ENCODE measurements at regions not wholly inside any gene's neighbourhood (a gene's known extent, or its start where the extent isn't known, plus 50 kb on each side); places are given as distances from the start of the nearest gene placed in this dataset.
"Not testable (repeated sequence)": the region's sequence is repeated elsewhere in the genome, so short reads cannot be mapped to it uniquely, and the experiment has no call there.

DNA sequence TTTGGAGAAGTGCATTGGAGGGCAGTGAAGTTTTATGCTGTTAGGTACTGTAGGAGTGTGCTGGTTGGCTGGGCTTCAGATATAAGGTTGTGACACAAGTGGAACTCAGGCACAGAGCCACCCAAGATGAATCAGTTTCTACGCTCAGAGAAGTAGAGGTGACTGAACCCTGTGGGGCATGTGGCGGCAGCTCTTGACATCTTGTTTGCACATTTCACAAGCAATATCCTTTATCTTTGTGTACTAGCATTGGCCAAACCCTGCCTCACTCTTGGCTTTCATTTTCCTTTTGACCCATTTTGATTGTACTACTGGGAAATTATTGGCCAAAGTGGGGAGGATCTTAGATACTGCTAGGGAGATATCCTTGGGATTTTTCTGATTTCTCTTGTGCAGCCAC, 110.0 kb downstream of the PSAT1 start:
- TF ChIP-seq, protein P1, sequence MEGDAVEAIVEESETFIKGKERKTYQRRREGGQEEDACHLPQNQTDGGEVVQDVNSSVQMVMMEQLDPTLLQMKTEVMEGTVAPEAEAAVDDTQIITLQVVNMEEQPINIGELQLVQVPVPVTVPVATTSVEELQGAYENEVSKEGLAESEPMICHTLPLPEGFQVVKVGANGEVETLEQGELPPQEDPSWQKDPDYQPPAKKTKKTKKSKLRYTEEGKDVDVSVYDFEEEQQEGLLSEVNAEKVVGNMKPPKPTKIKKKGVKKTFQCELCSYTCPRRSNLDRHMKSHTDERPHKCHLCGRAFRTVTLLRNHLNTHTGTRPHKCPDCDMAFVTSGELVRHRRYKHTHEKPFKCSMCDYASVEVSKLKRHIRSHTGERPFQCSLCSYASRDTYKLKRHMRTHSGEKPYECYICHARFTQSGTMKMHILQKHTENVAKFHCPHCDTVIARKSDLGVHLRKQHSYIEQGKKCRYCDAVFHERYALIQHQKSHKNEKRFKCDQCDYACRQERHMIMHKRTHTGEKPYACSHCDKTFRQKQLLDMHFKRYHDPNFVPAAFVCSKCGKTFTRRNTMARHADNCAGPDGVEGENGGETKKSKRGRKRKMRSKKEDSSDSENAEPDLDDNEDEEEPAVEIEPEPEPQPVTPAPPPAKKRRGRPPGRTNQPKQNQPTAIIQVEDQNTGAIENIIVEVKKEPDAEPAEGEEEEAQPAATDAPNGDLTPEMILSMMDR (IDR thresholded peaks at IDR 0.05; ENCODE audit: low read depth, low read length, missing control alignments) = no peak

DNA sequence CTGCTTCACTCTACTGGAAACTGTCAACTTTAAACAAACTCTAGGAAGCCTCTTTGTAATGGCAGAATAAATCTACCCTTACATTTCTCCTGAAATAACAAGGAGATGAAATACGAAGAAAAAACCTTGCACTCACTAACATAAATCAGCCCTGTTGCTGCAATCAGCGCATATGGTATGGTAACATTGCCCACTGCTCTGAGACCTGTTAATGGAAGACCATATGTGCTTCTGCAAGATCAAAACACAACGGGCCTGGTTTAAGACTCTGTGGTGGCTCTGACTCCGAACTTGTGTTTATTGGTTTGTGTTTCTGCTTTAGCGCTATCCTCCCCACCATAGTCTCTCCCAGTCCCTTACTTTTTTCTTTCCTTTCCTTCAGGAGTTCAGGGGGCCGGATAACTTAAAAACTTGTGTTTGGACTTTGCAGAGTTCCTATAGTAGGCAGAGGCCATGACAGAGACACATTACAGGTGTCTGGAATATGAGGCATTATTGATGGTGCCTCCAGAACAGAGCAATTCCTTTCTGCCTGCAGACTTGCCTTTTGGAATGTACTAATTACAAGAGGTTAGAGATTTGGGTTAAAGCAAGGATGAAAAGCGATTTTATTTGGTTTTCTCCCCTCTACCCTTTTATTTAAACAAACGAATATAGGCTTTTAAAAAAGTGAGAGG, 110.8 kb downstream of the PSAT1 start:
- no peak for DNase-seq
- in situ Hi-C loops (cut with HindIII; ENCODE audit: low pct_ligation_motif_present, low sequenced_read_pairs) = no loop called here
- Histone ChIP-seq H3K27ac (no peak overlapping the region), H3K4me3 (ENCODE audit: low read depth, low read length) (no peak overlapping the region), H3K36me3 (replicated peaks) (no peaks in the 10 kb centered on the region), H3K27me3 (replicated peaks) (no peaks in the 10 kb centered on the region)
- TF ChIP-seq, protein P1 (IDR thresholded peaks at IDR 0.05; ENCODE audit: low read depth, low read length, missing control alignments) = no peak

More for the DNA sequence above, 110.0 kb downstream of the PSAT1 start:
- no peaks in the 10 kb centered on the region for H3K36me3 ChIP-seq (replicated peaks)
- no peak overlapping the region for H3K4me3 ChIP-seq (ENCODE audit: low read depth, low read length)
- no peaks in the 10 kb centered on the region for H3K27me3 ChIP-seq (replicated peaks)
- DNase-seq = no peak
- in situ Hi-C loops (cut with HindIII; ENCODE audit: low pct_ligation_motif_present, low sequenced_read_pairs) = no loop called here
- no peak overlapping the region for H3K27ac ChIP-seq

DNA sequence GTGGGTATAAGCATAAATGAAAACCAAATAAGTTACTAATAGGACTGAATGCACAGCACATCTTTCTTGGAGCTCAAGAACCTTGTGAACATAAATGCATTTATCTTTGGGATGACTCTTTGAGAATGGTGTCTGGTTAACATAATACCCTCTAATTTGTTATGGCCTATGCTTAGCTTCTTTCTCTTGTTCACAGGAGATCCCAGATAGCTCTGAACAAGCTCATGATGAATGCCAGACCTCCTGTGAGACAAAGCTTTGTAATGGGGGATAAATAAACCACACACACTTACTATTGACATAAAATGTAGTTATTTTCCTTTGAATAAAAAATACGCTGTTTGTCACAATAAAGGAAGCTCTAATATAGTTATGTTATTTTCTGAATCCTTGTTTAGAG, 111.5 kb downstream of the PSAT1 start:
- TF ChIP-seq, protein P1 (IDR thresholded peaks at IDR 0.05; ENCODE audit: low read depth, low read length, missing control alignments) = no peak

DNA sequence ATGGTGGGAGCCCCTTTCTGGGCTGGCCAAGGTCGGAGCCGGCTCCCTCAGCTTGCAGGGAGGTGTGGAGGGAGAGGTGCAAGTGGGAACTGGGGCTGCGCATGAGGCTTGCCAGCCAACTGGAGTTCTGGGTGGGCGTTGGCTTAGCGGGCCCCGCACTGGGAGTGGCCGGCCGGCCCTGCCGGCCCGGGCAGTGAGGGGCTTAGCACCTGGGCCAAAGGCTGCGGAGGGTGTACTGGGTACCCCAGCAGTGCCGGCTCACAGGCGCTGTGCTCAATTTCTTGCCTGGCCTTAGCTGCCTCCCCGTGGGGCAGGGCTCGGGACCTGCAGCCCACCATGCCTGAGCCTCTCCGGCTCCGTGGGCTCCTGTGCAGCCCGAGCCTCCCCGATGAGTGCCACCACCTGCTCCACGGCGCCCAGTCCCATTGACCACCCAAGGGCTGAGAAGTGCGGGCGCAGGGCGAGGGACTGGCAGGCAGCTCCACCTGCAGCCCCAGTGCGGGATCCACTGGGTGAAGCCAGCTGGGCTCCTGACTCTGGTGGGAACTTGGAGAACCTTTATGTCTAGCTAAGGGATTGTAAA, 113.1 kb downstream of the PSAT1 start:
- H3K27ac ChIP-seq; in situ Hi-C loops (cut with HindIII; ENCODE audit: low pct_ligation_motif_present, low sequenced_read_pairs); H3K36me3 ChIP-seq (replicated peaks): not testable (repeated sequence)

More for the DNA sequence above, 111.5 kb downstream of the PSAT1 start:
- in situ Hi-C loops (cut with HindIII; ENCODE audit: low pct_ligation_motif_present, low sequenced_read_pairs) = no loop called here
- Histone ChIP-seq H3K4me3 (ENCODE audit: low read depth, low read length) (no peak overlapping the region), H3K27ac (no peak overlapping the region), H3K27me3 (replicated peaks) (no peaks in the 10 kb centered on the region), H3K36me3 (replicated peaks) (no peaks in the 10 kb centered on the region)
- DNase-seq = no peak

DNA sequence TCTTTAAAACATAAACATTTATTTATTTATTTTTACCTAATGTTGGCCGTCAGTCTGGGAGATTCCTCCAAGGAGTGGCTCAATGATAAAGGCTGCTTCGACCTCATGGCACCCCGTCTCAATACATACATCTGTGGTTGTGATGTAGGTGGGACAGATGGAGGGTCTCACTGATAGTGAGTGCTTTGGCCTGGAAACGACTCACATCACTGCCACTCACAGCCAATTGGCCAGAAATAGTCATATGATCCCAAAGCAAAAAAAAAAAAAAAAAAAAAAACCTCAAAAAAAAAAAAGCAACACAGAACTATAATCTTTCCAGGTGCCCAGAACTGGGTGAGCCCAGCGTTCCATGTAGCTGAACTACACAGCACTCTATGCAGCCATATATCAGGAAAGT, 125.4 kb downstream of the PSAT1 start:
- Histone ChIP-seq H3K36me3 (replicated peaks) (no peaks in the 10 kb centered on the region), H3K27ac (no peak overlapping the region), H3K27me3 (replicated peaks) (no peaks in the 10 kb centered on the region), H3K4me3 (ENCODE audit: low read depth, low read length) (no peak overlapping the region)
- DNase-seq = no peak
- TF ChIP-seq, protein P1 (IDR thresholded peaks at IDR 0.05; ENCODE audit: low read depth, low read length, missing control alignments) = no peak
- in situ Hi-C loops (cut with HindIII; ENCODE audit: low pct_ligation_motif_present, low sequenced_read_pairs) = no loop called here

More for the DNA sequence above, 113.1 kb downstream of the PSAT1 start:
- DNase-seq; H3K4me3 ChIP-seq (ENCODE audit: low read depth, low read length); H3K27me3 ChIP-seq (replicated peaks): not testable (repeated sequence)

DNA sequence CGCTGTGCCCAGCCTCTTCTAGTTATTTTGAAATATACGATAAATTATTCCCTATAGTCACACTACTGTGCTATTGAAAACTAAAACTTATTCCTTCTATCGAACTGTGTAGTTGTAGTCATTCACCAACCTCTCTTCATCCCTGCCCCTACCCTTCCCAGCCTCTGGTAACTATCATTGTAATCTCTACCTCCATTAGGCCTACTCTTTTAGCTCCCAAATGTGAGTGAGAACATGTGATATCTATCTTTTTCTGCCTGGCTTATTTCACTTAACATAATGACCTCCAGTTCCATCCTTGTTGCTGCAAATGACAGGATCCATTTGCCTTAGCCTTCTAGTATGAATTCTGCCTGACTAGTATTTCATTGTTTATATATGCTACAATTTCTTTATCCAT, 127.4 kb downstream of the PSAT1 start:
- H3K36me3 ChIP-seq (replicated peaks) = no peaks in the 10 kb centered on the region
- TF ChIP-seq, protein P1 (IDR thresholded peaks at IDR 0.05; ENCODE audit: low read depth, low read length, missing control alignments) = no peak
- in situ Hi-C loops (cut with HindIII; ENCODE audit: low pct_ligation_motif_present, low sequenced_read_pairs) = no loop called here
- H3K27me3 ChIP-seq (replicated peaks) = no peaks in the 10 kb centered on the region
- no peak overlapping the region for H3K27ac ChIP-seq
- no peak overlapping the region for H3K4me3 ChIP-seq (ENCODE audit: low read depth, low read length)
- no peak for DNase-seq
